ENCODE measurements at regions not wholly inside any gene's neighbourhood (a gene's known extent, or its start where the extent isn't known, plus 50 kb on each side); places are given as distances from the start of the nearest gene placed in this dataset.

DNA sequence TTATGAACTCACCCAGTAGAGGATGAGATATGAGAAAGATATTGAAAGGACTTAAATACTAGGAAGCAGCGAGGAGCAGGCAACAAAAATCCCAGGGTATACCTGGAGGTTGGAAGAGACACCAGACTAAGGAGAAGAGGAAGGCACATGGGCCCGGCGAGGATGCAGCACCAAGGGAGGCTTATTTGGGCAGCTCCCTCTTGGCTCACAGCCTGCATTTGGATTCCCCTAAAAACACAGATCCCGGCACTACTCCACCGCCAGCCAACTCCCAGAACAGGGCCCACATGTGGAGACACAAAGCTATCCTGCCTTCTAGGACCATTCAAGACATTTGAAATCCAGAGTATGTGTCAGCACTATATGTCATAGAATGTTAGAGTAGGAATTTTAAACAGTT lies 199.8 kb upstream of the FBXL7 start:
- TF ChIP-seq, protein P1, sequence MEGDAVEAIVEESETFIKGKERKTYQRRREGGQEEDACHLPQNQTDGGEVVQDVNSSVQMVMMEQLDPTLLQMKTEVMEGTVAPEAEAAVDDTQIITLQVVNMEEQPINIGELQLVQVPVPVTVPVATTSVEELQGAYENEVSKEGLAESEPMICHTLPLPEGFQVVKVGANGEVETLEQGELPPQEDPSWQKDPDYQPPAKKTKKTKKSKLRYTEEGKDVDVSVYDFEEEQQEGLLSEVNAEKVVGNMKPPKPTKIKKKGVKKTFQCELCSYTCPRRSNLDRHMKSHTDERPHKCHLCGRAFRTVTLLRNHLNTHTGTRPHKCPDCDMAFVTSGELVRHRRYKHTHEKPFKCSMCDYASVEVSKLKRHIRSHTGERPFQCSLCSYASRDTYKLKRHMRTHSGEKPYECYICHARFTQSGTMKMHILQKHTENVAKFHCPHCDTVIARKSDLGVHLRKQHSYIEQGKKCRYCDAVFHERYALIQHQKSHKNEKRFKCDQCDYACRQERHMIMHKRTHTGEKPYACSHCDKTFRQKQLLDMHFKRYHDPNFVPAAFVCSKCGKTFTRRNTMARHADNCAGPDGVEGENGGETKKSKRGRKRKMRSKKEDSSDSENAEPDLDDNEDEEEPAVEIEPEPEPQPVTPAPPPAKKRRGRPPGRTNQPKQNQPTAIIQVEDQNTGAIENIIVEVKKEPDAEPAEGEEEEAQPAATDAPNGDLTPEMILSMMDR (IDR thresholded peaks at IDR 0.05), result no peak

DNA sequence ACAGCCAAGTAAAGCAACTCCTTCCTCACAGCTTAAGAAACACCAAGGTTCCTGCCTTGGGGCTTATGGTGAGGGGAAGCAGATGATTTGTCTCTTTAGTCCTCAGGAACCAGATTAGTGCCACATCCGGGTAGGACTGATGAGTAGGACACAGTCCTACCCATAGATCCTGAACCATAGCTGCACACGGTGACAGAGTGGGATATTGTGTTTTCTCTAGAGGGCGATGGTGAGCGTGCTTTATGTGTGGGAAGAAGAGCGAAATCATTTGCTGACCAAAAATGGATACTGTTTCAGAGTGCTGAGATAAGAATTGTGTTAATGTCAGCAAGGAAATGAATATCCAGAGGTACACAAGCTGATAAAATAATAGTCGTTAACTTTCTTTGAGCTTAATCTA lies 209.0 kb upstream of the FBXL7 start:
- TF ChIP-seq, protein P1 (IDR thresholded peaks at IDR 0.05), result peak; percentile 42; the same call in 1 of the 2 replicates

DNA sequence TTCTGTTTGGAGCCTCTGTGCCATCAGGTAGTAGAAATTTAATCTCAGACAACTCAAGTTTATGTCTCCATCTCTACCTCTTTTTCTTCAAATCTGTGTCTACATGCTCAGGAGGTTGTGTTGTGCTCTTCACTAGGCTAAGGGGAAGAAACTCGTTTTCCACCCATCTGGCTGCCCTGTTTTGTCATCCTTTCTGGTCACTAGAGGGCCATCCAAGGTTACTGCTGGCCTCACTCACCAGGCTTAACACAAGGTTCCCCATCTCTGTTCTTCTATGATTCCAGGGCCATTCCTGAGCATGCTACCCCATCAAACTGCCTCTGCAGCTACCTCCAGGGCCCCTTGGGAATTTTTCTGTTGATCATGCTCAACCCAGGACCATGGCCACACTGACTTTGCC lies 213.3 kb upstream of the FBXL7 start:
- TF ChIP-seq, protein P1 (IDR thresholded peaks at IDR 0.05), result peak; percentile 47

DNA sequence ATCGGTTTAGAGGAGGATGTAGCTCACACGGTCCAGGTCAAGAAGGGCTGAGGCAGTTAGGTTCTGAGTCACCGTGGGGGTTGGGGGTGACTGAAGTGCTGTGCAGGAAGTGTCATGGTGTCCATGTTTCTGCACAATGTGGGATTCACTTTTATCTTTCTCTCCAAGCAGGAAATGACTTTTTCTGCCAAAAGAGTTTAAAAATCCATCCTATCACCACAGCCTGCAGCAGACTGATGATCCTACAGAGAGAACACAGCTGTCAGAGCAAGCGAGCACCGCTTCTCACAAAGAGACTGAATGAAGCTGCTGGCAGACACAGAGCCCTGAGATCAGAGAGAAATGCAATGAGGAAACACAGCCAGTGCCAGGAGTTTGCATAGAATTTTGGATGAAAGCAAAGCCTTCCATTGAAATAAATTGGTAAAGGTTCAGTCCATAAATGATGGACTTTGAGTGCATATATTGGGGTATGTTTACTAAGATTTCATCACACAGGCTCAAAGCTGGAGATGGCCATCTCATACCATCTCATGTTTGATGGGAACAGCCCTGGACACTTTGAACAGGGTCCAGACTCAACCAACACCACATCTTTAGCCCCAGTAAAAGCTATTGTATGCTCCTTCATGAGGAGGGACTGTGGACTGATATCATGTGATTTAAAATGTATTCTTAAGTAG lies 213.9 kb upstream of the FBXL7 start:
- TF ChIP-seq, protein P1 (IDR thresholded peaks at IDR 0.05), result no peak

DNA sequence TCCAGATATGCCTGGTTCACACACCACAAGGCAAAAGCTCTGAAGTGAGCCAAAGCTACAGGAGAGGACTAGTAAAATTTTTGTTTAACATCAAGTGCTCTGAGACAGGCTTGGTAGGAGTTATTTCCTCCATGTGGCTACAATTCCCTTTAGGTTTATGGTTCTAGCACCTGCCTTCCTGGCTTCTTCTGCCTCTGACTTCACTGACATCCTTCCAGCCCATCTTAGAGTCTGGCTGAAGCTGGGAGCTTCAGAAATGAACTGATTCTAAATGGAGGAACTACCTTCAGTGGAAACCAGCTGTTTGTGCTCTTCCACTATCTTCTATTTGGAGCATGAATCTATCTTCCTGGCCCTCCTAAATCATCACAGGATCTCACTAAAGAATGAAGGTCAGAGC lies 215.3 kb upstream of the FBXL7 start:
- TF ChIP-seq, protein P1 (IDR thresholded peaks at IDR 0.05), result no peak

DNA sequence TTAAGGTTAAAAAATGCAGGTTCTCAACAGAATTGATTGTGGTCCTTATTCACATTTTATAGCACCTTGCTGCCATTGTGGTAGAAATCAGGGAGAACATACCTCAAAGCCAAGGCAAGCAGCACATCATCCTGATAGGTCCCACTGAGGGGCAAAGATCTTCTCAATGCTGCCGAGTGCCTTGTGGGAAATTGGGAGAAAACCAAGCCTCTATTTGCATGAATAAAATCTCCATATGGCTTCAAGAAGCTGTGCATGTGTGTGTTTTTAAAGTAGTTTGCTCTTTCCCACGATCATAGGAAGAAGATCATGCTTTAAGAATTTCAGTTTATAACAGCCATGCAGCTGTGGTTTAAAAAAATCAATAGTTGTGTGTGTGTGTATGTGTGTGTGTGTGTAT lies 216.9 kb upstream of the FBXL7 start:
- TF ChIP-seq, protein P1 (IDR thresholded peaks at IDR 0.05), result no peak

DNA sequence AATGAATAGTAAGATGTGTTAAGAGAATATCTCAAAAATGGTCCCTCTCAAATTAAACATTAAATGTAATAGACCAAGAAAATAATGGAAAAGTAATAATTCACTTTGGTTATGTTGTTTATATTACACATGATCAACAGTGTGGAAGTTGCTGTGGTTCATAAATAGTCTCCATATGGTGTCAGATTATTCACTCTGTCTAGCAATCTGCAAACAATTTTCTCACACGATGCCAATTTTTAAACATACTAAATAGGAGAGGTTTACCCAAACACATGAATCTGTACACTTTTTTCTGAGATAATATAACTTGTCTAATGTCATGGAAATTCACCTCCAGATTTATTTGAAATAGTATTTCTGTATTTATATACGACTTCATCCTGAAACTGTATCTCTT lies 217.4 kb upstream of the FBXL7 start:
- TF ChIP-seq, protein P1 (IDR thresholded peaks at IDR 0.05), result no peak

DNA sequence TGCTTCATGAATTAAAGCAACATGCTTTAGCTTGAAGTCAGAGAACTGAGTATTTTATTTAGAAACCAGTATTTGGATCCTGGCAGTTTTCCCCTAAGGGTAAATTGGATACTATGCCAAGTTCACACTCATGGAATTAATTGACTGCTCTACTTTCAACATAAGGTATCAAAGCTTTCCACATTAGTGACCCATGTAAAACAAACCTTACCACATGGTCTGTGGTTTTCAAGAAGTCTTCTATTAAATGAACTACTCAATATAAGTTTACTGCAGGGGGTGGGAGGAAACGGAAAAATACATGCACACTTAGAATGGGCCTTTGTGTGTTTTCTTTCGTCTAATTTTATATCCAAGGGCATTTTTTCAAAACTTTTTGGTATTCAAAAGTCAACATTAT lies 232.0 kb upstream of the FBXL7 start:
- TF ChIP-seq, protein P1 (IDR thresholded peaks at IDR 0.05), result no peak

All from LNCAP (cell line).